Lung (tissue), 11 donors: ENCODE measurements at regions not wholly inside any gene's neighbourhood (a gene's known extent, or its start where the extent isn't known, plus 50 kb on each side); places are given as distances from the start of the nearest gene placed in this dataset.
A peak's percentile ranks its signal among the peaks of the same experiment; 100 is the strongest.

Experiments
- ATAC-seq: fragments of 200-7000 bp; cut with Tn5 transposase; one replicate; pipeline ENCODE4 v1.9.1; 2020; ENCODE audit warnings: moderate number of reproducible peaks; ENCODE audit not compliant: insufficient read depth, low FRiP score
- DNase-seq, 3 donors: peaks; one replicate each; pipeline ENCODE4 v3.0.0-alpha.2; 2013 to 2017
- H3K27ac ChIP-seq, 2 donors: one replicate each; pipeline ENCODE4 v1.5.1; 2013; ENCODE audit warnings: mild to moderate bottlenecking in 2 of 2, moderate library complexity in 2 of 2, control low read depth in 1 of 2, inconsistent platforms in 1 of 2, low read depth in 1 of 2, low read length in 1 of 2
- H3K27me3 ChIP-seq, 3 donors: one replicate each; pipeline ENCODE4 v1.5.1; 2013; ENCODE audit warnings: low read length in 2 of 3; ENCODE audit not compliant: control insufficient read depth in 3 of 3, insufficient read depth in 3 of 3
- H3K36me3 ChIP-seq, 4 donors: one replicate each; pipeline ENCODE4 v1.5.1; 2013; ENCODE audit warnings: low read length in 4 of 4, mild to moderate bottlenecking in 1 of 4, moderate library complexity in 1 of 4; ENCODE audit not compliant: control insufficient read depth in 4 of 4, insufficient read depth in 4 of 4
- H3K4me1 ChIP-seq, 5 donors: one replicate each; pipeline ENCODE4 v1.5.1; 2013; ENCODE audit warnings: low read length in 5 of 5, mild to moderate bottlenecking in 2 of 5, moderate library complexity in 1 of 5; ENCODE audit not compliant: control insufficient read depth in 5 of 5, insufficient read depth in 5 of 5
- H3K4me3 ChIP-seq: one replicate; pipeline ENCODE4 v1.5.1; 2013; ENCODE audit warnings: mild to moderate bottlenecking, control low read depth, moderate library complexity
- H3K9ac ChIP-seq, 2 donors: one replicate each; pipeline ENCODE4 v1.5.1; 2013; ENCODE audit warnings: low read length in 2 of 2, control low read depth in 1 of 2; ENCODE audit not compliant: insufficient read depth in 1 of 2
- H3K9me3 ChIP-seq, 4 donors: one replicate each; pipeline ENCODE4 v1.5.1; 2013; ENCODE audit warnings: low read length in 3 of 4, mild to moderate bottlenecking in 1 of 4, moderate library complexity in 1 of 4; ENCODE audit not compliant: control insufficient read depth in 4 of 4, insufficient read depth in 3 of 4
- CTCF ChIP-seq: IDR thresholded peaks from 2 replicates; pipeline ENCODE4 v1.5.1; 2012; ENCODE audit warnings: mild to moderate bottlenecking; ENCODE audit errors: control extremely low read depth, extremely low read depth
- WGBS, 2 donors: extraction: QIAGEN DNeasy Blood & Tissue Kit; methylation state at CpG; one replicate each; pipeline ENCODE4 v1.1.7; 2013; 5-methylcytosine and 5-hydroxymethylcytosine counted together
- donor health status: control.
- donor health status: control.
- donor health status: Bipolar disorder and iron deficiency.
- donor health status: healthy.
- donor health status: DM: yes; HTN: yes; CAD: no.

GRCh38 chr17:77349976-77350830, 209.4 kb downstream of the SEC14L1 start:
- WGBS, 2 donors: 46 to 55% methylated on average over 12 of the region's 12 CpGs
- DNase-seq: peak in 2 of 3 donors; percentile 47 to 65
- peak overlapping the region in 1 of 2 donors; percentile 34 for H3K27ac ChIP-seq

GRCh38 chr17:77352441-77352840, 211.7 kb downstream of the SEC14L1 start:
- 91 to 92% methylated on average over 10 of the region's 10 CpGs for WGBS, 2 donors
- peaks cover 0 to 31% (median 16%) of the 10 kb centered on the region in 5 donors for H3K4me1 ChIP-seq
- no peak for DNase-seq
- no peak for TF ChIP-seq CTCF
- no peak for ATAC-seq
- H3K27ac ChIP-seq: no peak overlapping the region
- no peaks in the 10 kb centered on the region for H3K9me3 ChIP-seq
- H3K27me3 ChIP-seq: no peaks in the 10 kb centered on the region
- H3K4me3 ChIP-seq: no peak overlapping the region
- H3K36me3 ChIP-seq: peaks cover 0 to 2% (median 0%) of the 10 kb centered on the region in 4 donors
- no peak overlapping the region for H3K9ac ChIP-seq

More at GRCh38 chr17:77349976-77350830, 209.4 kb downstream of the SEC14L1 start:
- Histone ChIP-seq H3K4me3 (no peak overlapping the region), H3K9ac (no peak overlapping the region), H3K4me1 (peaks cover 0 to 31% (median 16%) of the 10 kb centered on the region in 5 donors), H3K9me3 (peaks cover 0 to 2% (median 0%) of the 10 kb centered on the region in 4 donors), H3K27me3 (no peaks in the 10 kb centered on the region), H3K36me3 (peaks cover 0 to 2% (median 0%) of the 10 kb centered on the region in 4 donors)
- TF ChIP-seq CTCF: no peak
- ATAC-seq: no peak

DNA sequence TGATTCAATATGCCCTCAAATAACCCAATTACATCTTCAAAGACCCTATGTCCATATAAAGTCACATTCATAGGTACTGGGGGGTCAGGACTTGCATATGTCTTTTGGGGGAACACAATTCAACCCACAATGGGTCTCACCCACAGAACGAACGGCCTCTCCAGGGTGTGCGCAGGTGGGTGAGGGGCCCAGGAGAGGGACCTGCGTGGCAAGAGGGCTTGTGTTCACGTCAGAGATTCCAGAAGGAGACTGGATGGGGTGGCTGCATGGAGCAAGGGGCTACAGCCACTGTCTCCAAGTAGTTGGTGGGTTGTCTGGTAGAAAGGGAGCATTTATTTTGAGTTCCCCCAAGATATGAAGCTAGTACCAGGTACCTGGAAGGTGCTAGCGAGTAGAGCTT, 212.2 kb downstream of the SEC14L1 start:
- peaks cover 0 to 31% (median 16%) of the 10 kb centered on the region in 5 donors for H3K4me1 ChIP-seq

More for the DNA sequence above, 212.2 kb downstream of the SEC14L1 start:
- Histone ChIP-seq H3K9ac (no peak overlapping the region), H3K4me3 (no peak overlapping the region), H3K36me3 (peaks cover 0 to 2% (median 0%) of the 10 kb centered on the region in 4 donors), H3K9me3 (no peaks in the 10 kb centered on the region), H3K27ac (no peak overlapping the region), H3K27me3 (no peaks in the 10 kb centered on the region)
- no peak for ATAC-seq
- TF ChIP-seq CTCF: no peak
- 97 to 98% methylated on average over 6 of the region's 6 CpGs for WGBS, 2 donors
- DNase-seq: no peak
